ENCODE measurements at regions not wholly inside any gene's neighbourhood (a gene's known extent, or its start where the extent isn't known, plus 50 kb on each side); places are given as distances from the start of the nearest gene placed in this dataset.

GRCh38 chr7:85570898-85571297 lies 384.0 kb upstream of the SEMA3D start:
- WGBS, result 68% methylated on average over 1 of the region's 1 CpG
- H3K9me3 ChIP-seq, result no peaks in the 10 kb centered on the region
- no peak overlapping the region for H3K27ac ChIP-seq (replicated peaks in 1 of 4)
- H3K4me3 ChIP-seq, result no peak overlapping the region
- H3K36me3 ChIP-seq, result no peaks in the 10 kb centered on the region
- TF ChIP-seq CTCF (IDR thresholded peaks at IDR 0.05), result no peak
- no peak for TF ChIP-seq EP300 (IDR thresholded peaks at IDR 0.05)
- TF ChIP-seq POLR2A (IDR thresholded peaks at IDR 0.05; ENCODE audit: low read depth), result no peak
- no peak for TF ChIP-seq POLR2AphosphoS5 (IDR thresholded peaks at IDR 0.05)
- no peak for DNase-seq (ENCODE audit: extremely low spot score)
- H3K4me1 ChIP-seq, result no peaks in the 10 kb centered on the region
- intact Hi-C loops (cut with DNase I), result no loop called here
- no peaks in the 10 kb centered on the region for H3K27me3 ChIP-seq

GRCh38 chr7:85567983-85568382 lies 381.1 kb upstream of the SEMA3D start:
- Histone ChIP-seq H3K4me3 (no peak overlapping the region), H3K27me3 (no peaks in the 10 kb centered on the region), H3K36me3 (no peaks in the 10 kb centered on the region), H3K4me1 (no peaks in the 10 kb centered on the region), H3K27ac (replicated peaks in 1 of 4) (no peak overlapping the region), H3K9me3 (no peaks in the 10 kb centered on the region)
- intact Hi-C loops (cut with DNase I), result no loop called here
- no peak for DNase-seq (ENCODE audit: extremely low spot score)
- TF ChIP-seq POLR2AphosphoS5 (IDR thresholded peaks at IDR 0.05) (no peak), CTCF (IDR thresholded peaks at IDR 0.05) (no peak), POLR2A (IDR thresholded peaks at IDR 0.05; ENCODE audit: low read depth) (no peak), EP300 (IDR thresholded peaks at IDR 0.05) (no peak)

GRCh38 chr7:85566095-85566794 lies 379.4 kb upstream of the SEMA3D start:
- intact Hi-C loops (cut with DNase I), result no loop called here
- no peak for DNase-seq (ENCODE audit: extremely low spot score)

GRCh38 chr7:85565276-85565675 lies 378.4 kb upstream of the SEMA3D start:
- TF ChIP-seq POLR2A (IDR thresholded peaks at IDR 0.05; ENCODE audit: low read depth) (no peak), EP300 (IDR thresholded peaks at IDR 0.05) (no peak), POLR2AphosphoS5 (IDR thresholded peaks at IDR 0.05) (no peak), CTCF (IDR thresholded peaks at IDR 0.05) (no peak)
- Histone ChIP-seq H3K4me1 (no peaks in the 10 kb centered on the region), H3K27ac (replicated peaks in 1 of 4) (no peak overlapping the region), H3K27me3 (no peaks in the 10 kb centered on the region), H3K9me3 (no peaks in the 10 kb centered on the region), H3K4me3 (no peak overlapping the region), H3K36me3 (no peaks in the 10 kb centered on the region)
- intact Hi-C loops (cut with DNase I), result no loop called here
- DNase-seq (ENCODE audit: extremely low spot score), result no peak

More at GRCh38 chr7:85566095-85566794, 379.4 kb upstream of the SEMA3D start:
- no peak overlapping the region for H3K4me3 ChIP-seq
- H3K36me3 ChIP-seq, result no peaks in the 10 kb centered on the region
- WGBS, result 93% methylated on average over 14 of the region's 14 CpGs
- H3K9me3 ChIP-seq, result no peaks in the 10 kb centered on the region
- TF ChIP-seq CTCF (IDR thresholded peaks at IDR 0.05) (no peak), POLR2AphosphoS5 (IDR thresholded peaks at IDR 0.05) (no peak), POLR2A (IDR thresholded peaks at IDR 0.05; ENCODE audit: low read depth) (no peak), EP300 (IDR thresholded peaks at IDR 0.05) (no peak)
- H3K27ac ChIP-seq (replicated peaks in 1 of 4), result no peak overlapping the region
- H3K4me1 ChIP-seq, result no peaks in the 10 kb centered on the region
- H3K27me3 ChIP-seq, result no peaks in the 10 kb centered on the region

- 60% methylated on average over 3 of the region's 3 CpGs for WGBS
- Histone ChIP-seq H3K27ac (replicated peaks in 1 of 4) (no peak overlapping the region), H3K9me3 (no peaks in the 10 kb centered on the region), H3K27me3 (no peaks in the 10 kb centered on the region), H3K4me3 (no peak overlapping the region), H3K36me3 (no peaks in the 10 kb centered on the region), H3K4me1 (no peaks in the 10 kb centered on the region)
- no peak for DNase-seq (ENCODE audit: extremely low spot score)
- no peak for TF ChIP-seq CTCF (IDR thresholded peaks at IDR 0.05)
- no peak for TF ChIP-seq POLR2A (IDR thresholded peaks at IDR 0.05; ENCODE audit: low read depth)
- TF ChIP-seq POLR2AphosphoS5 (IDR thresholded peaks at IDR 0.05), result no peak
- TF ChIP-seq EP300 (IDR thresholded peaks at IDR 0.05), result no peak
- intact Hi-C loops (cut with DNase I), result no loop called here
Measured at GRCh38 chr7:85564861-85565260, 378.0 kb upstream of the SEMA3D start.

Measured in esophagus muscularis mucosa (tissue), 4 donors.